Mammary epithelial cell (primary cell): ENCODE measurements at regions not wholly inside any gene's neighbourhood (a gene's known extent, or its start where the extent isn't known, plus 50 kb on each side); places are given as distances from the start of the nearest gene placed in this dataset.

Source experiments
- EZH2 ChIP-seq: IDR thresholded peaks from 2 replicates; pipeline ENCODE4 v1.6.1; 2012; ENCODE audit warnings: low read length, inconsistent platforms, borderline replicate concordance
- TF ChIP-seq, protein P1 (sequence below), 2 donors: IDR thresholded peaks in 1 of 2; conservative IDR thresholded peaks in 1 of 2; 2 replicates each; pipeline ENCODE4 v1.5.1; 2011 to 2012; ENCODE audit warnings: inconsistent platforms in 2 of 2, low read length in 2 of 2, mild to moderate bottlenecking in 2 of 2, control low read depth in 1 of 2, low read depth in 1 of 2; ENCODE audit not compliant: insufficient read depth in 1 of 2; ENCODE audit errors: extremely low read depth in 1 of 2

DNA sequence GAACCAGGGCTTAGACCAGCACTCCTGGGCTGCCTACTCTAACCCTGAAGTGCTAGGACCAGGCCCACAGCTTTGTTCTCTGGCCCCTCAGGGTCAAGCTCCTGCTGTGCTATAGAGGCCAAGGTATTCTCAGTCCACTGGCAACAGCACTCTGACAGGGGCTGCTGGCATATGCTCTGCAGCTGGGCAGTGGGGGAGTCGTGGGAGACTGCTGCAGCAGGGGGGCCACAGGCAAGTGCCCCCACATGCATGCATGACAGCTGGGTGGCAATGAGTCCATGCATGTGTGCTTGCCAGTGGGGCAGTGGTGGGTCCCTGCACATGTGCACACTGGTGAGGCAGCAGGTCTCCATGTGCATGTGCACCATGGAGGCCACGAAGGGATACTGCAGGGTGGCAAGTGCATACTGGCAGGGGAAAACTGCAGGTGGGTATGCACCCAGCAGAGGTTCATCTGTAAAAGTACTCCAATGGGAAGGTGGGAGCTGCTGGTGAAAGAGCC is 364.9 kb upstream of the IRAK1BP1 start:
- TF ChIP-seq, protein P1, sequence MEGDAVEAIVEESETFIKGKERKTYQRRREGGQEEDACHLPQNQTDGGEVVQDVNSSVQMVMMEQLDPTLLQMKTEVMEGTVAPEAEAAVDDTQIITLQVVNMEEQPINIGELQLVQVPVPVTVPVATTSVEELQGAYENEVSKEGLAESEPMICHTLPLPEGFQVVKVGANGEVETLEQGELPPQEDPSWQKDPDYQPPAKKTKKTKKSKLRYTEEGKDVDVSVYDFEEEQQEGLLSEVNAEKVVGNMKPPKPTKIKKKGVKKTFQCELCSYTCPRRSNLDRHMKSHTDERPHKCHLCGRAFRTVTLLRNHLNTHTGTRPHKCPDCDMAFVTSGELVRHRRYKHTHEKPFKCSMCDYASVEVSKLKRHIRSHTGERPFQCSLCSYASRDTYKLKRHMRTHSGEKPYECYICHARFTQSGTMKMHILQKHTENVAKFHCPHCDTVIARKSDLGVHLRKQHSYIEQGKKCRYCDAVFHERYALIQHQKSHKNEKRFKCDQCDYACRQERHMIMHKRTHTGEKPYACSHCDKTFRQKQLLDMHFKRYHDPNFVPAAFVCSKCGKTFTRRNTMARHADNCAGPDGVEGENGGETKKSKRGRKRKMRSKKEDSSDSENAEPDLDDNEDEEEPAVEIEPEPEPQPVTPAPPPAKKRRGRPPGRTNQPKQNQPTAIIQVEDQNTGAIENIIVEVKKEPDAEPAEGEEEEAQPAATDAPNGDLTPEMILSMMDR (conservative IDR thresholded peaks at IDR 0.05 in 1 of 2, IDR thresholded peaks at IDR 0.05 in 1 of 2; ENCODE audit: extremely low read depth in 1 of 2, insufficient read depth in 1 of 2, low read depth in 1 of 2, low read length in 2 of 2) = no peak
- no peak for TF ChIP-seq EZH2
